Vagina (tissue), 2 donors: ENCODE measurements at regions not wholly inside any gene's neighbourhood (a gene's known extent, or its start where the extent isn't known, plus 50 kb on each side); places are given as distances from the start of the nearest gene placed in this dataset.

Experiments used
- DNase-seq, 2 donors: peaks; one replicate each; pipeline ENCODE4 v3.0.0-alpha.2; 2017; ENCODE audit errors: extremely low spot score in 2 of 2
- H3K27ac ChIP-seq: fragments of 200-600 bp; sonication (generic); one replicate; pipeline ENCODE4 v1.5.1; 2019
- H3K27me3 ChIP-seq: fragments of 200-600 bp; sonication (generic); one replicate; pipeline ENCODE4 v1.5.1; 2019
- H3K36me3 ChIP-seq, 2 donors: fragments of 200-600 bp; sonication (generic); one replicate each; pipeline ENCODE4 v1.5.1; 2017 to 2019
- H3K4me1 ChIP-seq: fragments of 200-600 bp; sonication (generic); one replicate; pipeline ENCODE4 v1.5.1; 2019
- H3K4me3 ChIP-seq, 2 donors: fragments of 200-600 bp; sonication (generic); 1 replicate in 1 of 2; 2 replicates in 1 of 2; pipeline ENCODE4 v1.5.1; 2016 to 2019
- H3K9me3 ChIP-seq: fragments of 200-600 bp; sonication (generic); one replicate; pipeline ENCODE4 v1.5.1; 2019
- POLR2A ChIP-seq, 2 donors: fragments of 450-650 bp; IDR thresholded peaks; one replicate each; pipeline ENCODE4 v1.6.1; 2017; ENCODE audit warnings: antibody characterized with exemption in 2 of 2, mild to moderate bottlenecking in 2 of 2, moderate library complexity in 2 of 2
- POLR2AphosphoS5 ChIP-seq, 2 donors: sonication (generic); formaldehyde crosslinking; IDR thresholded peaks; one replicate each; pipeline ENCODE4 v1.9.0; 2017; ENCODE audit warnings: antibody characterized with exemption in 2 of 2, mild to moderate bottlenecking in 2 of 2, low read depth in 1 of 2; ENCODE audit not compliant: insufficient read depth in 1 of 2
- intact Hi-C: fragments of 100-400 bp; cut with DNase I; formaldehyde crosslinking; loops from one replicate; pipeline ENCODE4 v1.15.1; 2023
- TF ChIP-seq, protein P1 (sequence below), 3 experiments: fragments of 450-650 bp in 2 of 3; fragments of 200-600 bp in 1 of 3; sonication (generic) in 1 of 3; IDR thresholded peaks; one replicate each; pipeline ENCODE4 v1.5.1; 2017 to 2019; ENCODE audit warnings: antibody characterized with exemption in 3 of 3, mild to moderate bottlenecking in 2 of 3, moderate library complexity in 2 of 3

DNA sequence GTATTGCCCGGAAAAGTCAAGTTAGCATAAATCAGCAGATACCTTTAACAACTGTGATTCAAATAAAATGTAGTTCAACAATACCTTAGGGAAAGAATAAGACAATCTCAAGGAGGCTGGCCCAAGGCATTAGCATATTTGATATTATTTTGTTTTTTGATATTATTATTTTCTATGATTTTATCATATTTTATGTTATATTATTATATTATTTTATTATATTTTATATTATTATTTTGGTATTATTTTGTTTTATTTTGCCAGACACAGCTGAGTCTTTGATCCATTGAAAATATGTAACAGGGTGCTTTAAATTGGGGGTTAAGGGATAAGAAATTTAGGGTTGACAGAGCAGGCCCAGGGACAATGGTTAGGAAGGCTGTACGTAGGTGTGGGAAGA is 607.9 kb upstream of the USP15 start:
- no peak overlapping the region for H3K27ac ChIP-seq
- no peak for DNase-seq
- H3K4me1 ChIP-seq, result no peaks in the 10 kb centered on the region
- no peak overlapping the region for H3K4me3 ChIP-seq
- H3K36me3 ChIP-seq, result no peaks in the 10 kb centered on the region
- H3K9me3 ChIP-seq, result no peaks in the 10 kb centered on the region
- H3K27me3 ChIP-seq, result no peaks in the 10 kb centered on the region
- intact Hi-C loops, result no loop called here
- TF ChIP-seq POLR2AphosphoS5 (IDR thresholded peaks at IDR 0.05; ENCODE audit: insufficient read depth in 1 of 2, low read depth in 1 of 2) (no peak), POLR2A (IDR thresholded peaks at IDR 0.05) (no peak)
- TF ChIP-seq, protein P1, sequence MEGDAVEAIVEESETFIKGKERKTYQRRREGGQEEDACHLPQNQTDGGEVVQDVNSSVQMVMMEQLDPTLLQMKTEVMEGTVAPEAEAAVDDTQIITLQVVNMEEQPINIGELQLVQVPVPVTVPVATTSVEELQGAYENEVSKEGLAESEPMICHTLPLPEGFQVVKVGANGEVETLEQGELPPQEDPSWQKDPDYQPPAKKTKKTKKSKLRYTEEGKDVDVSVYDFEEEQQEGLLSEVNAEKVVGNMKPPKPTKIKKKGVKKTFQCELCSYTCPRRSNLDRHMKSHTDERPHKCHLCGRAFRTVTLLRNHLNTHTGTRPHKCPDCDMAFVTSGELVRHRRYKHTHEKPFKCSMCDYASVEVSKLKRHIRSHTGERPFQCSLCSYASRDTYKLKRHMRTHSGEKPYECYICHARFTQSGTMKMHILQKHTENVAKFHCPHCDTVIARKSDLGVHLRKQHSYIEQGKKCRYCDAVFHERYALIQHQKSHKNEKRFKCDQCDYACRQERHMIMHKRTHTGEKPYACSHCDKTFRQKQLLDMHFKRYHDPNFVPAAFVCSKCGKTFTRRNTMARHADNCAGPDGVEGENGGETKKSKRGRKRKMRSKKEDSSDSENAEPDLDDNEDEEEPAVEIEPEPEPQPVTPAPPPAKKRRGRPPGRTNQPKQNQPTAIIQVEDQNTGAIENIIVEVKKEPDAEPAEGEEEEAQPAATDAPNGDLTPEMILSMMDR (IDR thresholded peaks at IDR 0.05), result no peak

DNA sequence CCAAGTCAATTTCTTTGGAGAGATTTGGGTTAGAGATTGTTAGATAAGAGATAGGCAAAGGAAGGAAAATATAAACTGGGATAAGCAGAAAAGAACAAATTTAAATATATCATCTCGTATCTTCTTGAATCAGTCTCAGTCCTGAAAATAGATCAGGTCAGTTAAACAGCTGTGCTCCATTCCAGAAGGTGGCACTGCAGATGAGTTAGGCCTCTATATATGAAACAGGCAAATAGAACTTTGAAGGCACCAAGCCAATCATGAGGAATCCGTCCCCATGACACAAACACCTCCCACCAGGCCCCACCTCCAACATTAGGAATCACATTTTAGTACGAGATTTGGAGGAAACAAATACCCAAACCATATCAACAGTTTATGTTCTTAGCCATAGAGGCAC is 605.5 kb upstream of the USP15 start:
- Histone ChIP-seq H3K27ac (no peak overlapping the region), H3K27me3 (no peaks in the 10 kb centered on the region), H3K4me1 (no peaks in the 10 kb centered on the region), H3K36me3 (no peaks in the 10 kb centered on the region), H3K9me3 (no peaks in the 10 kb centered on the region), H3K4me3 (no peak overlapping the region)
- TF ChIP-seq POLR2AphosphoS5 (IDR thresholded peaks at IDR 0.05; ENCODE audit: insufficient read depth in 1 of 2, low read depth in 1 of 2), result no peak
- TF ChIP-seq POLR2A (IDR thresholded peaks at IDR 0.05), result no peak
- TF ChIP-seq, protein P1 (IDR thresholded peaks at IDR 0.05), result no peak
- DNase-seq, result no peak
- intact Hi-C loops, result no loop called here

DNA sequence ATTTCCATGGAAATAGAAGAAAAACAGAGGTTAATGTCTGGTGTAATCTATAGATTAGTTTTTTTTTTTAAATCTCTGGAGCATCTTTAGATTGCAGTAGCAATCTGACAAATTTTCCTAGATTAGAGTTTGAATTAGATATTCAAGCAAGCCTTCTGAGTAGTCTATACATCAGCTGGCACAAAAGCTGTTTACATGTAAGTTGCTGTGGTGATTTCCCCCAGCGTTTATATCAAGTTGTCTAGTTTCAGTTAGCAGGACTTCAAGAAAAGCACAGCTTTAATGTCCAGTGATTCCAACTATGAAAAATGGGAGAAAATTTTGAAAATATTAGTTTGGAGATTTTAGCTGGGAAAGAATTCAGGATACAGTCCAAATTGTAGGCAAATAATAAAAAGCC is 605.0 kb upstream of the USP15 start:
- H3K9me3 ChIP-seq, result no peaks in the 10 kb centered on the region
- intact Hi-C loops, result no loop called here
- no peaks in the 10 kb centered on the region for H3K36me3 ChIP-seq
- H3K4me1 ChIP-seq, result no peaks in the 10 kb centered on the region
- H3K27ac ChIP-seq, result no peak overlapping the region
- no peak for DNase-seq
- no peak for TF ChIP-seq POLR2AphosphoS5 (IDR thresholded peaks at IDR 0.05; ENCODE audit: insufficient read depth in 1 of 2, low read depth in 1 of 2)
- TF ChIP-seq, protein P1 (IDR thresholded peaks at IDR 0.05), result no peak
- TF ChIP-seq POLR2A (IDR thresholded peaks at IDR 0.05), result no peak
- H3K4me3 ChIP-seq, result no peak overlapping the region
- no peaks in the 10 kb centered on the region for H3K27me3 ChIP-seq

DNA sequence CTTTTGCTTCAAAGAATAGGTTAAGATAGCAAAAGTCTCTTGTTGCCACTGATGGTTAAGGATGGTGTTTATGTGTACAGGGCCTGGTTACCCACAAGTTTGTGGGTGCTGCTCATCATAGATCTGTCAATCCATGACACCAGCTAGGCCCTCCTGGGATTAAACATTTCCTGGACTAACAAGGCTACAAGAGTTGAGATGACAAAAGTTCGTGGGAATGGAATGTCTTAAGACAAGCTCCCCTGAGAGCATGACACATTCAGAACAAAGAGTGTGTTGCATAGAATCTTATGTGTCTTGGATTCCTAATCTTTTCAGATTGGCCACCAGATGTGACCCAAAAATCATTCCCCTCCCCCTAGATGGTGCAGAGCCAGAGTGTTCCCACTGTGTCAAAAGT is 592.5 kb upstream of the USP15 start:
- H3K36me3 ChIP-seq, result no peaks in the 10 kb centered on the region
- no peak overlapping the region for H3K4me3 ChIP-seq
- TF ChIP-seq POLR2AphosphoS5 (IDR thresholded peaks at IDR 0.05; ENCODE audit: insufficient read depth in 1 of 2, low read depth in 1 of 2), result no peak
- TF ChIP-seq, protein P1 (IDR thresholded peaks at IDR 0.05), result no peak
- no peak for TF ChIP-seq POLR2A (IDR thresholded peaks at IDR 0.05)
- peaks cover 4% of the 10 kb centered on the region for H3K9me3 ChIP-seq
- H3K27ac ChIP-seq, result no peak overlapping the region
- intact Hi-C loops, result no loop called here
- H3K27me3 ChIP-seq, result no peaks in the 10 kb centered on the region
- DNase-seq, result no peak
- no peaks in the 10 kb centered on the region for H3K4me1 ChIP-seq

DNA sequence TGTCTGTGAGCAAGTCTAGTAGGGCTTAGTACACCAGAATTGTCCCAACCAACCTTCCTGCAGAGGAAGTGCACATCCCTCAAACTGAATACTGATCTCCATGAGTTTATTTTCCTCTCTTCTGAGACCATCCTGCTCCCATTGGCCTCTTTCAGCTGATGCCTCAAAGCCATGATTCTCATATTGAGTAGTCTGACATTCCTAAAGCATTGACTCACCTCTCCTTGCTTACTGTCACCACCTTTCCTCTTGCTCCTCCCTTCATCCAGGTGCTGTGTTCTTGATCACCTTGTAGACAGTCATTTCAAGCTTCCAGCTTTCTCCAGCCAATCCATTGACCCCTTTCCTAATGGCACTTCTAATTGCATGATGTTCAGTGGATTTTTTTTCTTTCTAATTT is 583.7 kb upstream of the USP15 start:
- Histone ChIP-seq H3K4me3 (no peak overlapping the region), H3K27ac (no peak overlapping the region), H3K4me1 (no peaks in the 10 kb centered on the region), H3K36me3 (no peaks in the 10 kb centered on the region), H3K9me3 (no peaks in the 10 kb centered on the region), H3K27me3 (no peaks in the 10 kb centered on the region)
- TF ChIP-seq POLR2AphosphoS5 (IDR thresholded peaks at IDR 0.05; ENCODE audit: insufficient read depth in 1 of 2, low read depth in 1 of 2) (no peak), POLR2A (IDR thresholded peaks at IDR 0.05) (no peak)
- TF ChIP-seq, protein P1 (IDR thresholded peaks at IDR 0.05), result no peak
- DNase-seq, result no peak
- intact Hi-C loops, result no loop called here
